ENCODE measurements at regions not wholly inside any gene's neighbourhood (a gene's known extent, or its start where the extent isn't known, plus 50 kb on each side); places are given as distances from the start of the nearest gene placed in this dataset.

GRCh38 chr6:81925201-81925600, 172.7 kb upstream of the TENT5A start:
- no peaks in the 10 kb centered on the region for H3K36me3 ChIP-seq (ENCODE audit: control insufficient read depth, insufficient read depth, low read length)
- no peaks in the 10 kb centered on the region for H3K27me3 ChIP-seq (ENCODE audit: control insufficient read depth, insufficient read depth, low read length)
- no peaks in the 10 kb centered on the region for H3K4me1 ChIP-seq (ENCODE audit: control insufficient read depth, insufficient read depth, low read length)
- no peak overlapping the region for H3K27ac ChIP-seq (ENCODE audit: low read length)
- 100% methylated on average over 1 of the region's 1 CpG for WGBS (ENCODE audit: insufficient coverage, low lambda C conversion rate)
- no peaks in the 10 kb centered on the region for H3K9me3 ChIP-seq (ENCODE audit: control insufficient read depth, low read depth, low read length)
- H3K4me3 ChIP-seq (ENCODE audit: low read length): no peak overlapping the region
- no peak for DNase-seq

GRCh38 chr6:81909981-81910900, 157.8 kb upstream of the TENT5A start:
- H3K27me3 ChIP-seq (ENCODE audit: control insufficient read depth, insufficient read depth, low read length): no peaks in the 10 kb centered on the region
- DNase-seq: no peak
- H3K36me3 ChIP-seq (ENCODE audit: control insufficient read depth, insufficient read depth, low read length): no peaks in the 10 kb centered on the region
- H3K4me1 ChIP-seq (ENCODE audit: control insufficient read depth, insufficient read depth, low read length): no peaks in the 10 kb centered on the region
- no CpG with 5 or more reads among the region's 5 CpGs for WGBS (ENCODE audit: insufficient coverage, low lambda C conversion rate)
- H3K9me3 ChIP-seq (ENCODE audit: control insufficient read depth, low read depth, low read length): no peaks in the 10 kb centered on the region
- no peak overlapping the region for H3K4me3 ChIP-seq (ENCODE audit: low read length)
- H3K27ac ChIP-seq (ENCODE audit: low read length): no peak overlapping the region

- Histone ChIP-seq H3K27ac (ENCODE audit: low read length) (no peak overlapping the region), H3K4me3 (ENCODE audit: low read length) (no peak overlapping the region), H3K27me3 (ENCODE audit: control insufficient read depth, insufficient read depth, low read length) (no peaks in the 10 kb centered on the region), H3K9me3 (ENCODE audit: control insufficient read depth, low read depth, low read length) (no peaks in the 10 kb centered on the region), H3K36me3 (ENCODE audit: control insufficient read depth, insufficient read depth, low read length) (no peaks in the 10 kb centered on the region), H3K4me1 (ENCODE audit: control insufficient read depth, insufficient read depth, low read length) (no peaks in the 10 kb centered on the region)
- DNase-seq: peak in 1 of 2 donors; percentile 25
- WGBS (ENCODE audit: insufficient coverage, low lambda C conversion rate): 83% methylated on average over 1 of the region's 2 CpGs
These were observed 156.7 kb upstream of the TENT5A start for GRCh38 chr6:81909162-81909561.

GRCh38 chr6:81906709-81907204, 154.3 kb upstream of the TENT5A start:
- H3K4me3 ChIP-seq (ENCODE audit: low read length): no peak overlapping the region
- no peaks in the 10 kb centered on the region for H3K4me1 ChIP-seq (ENCODE audit: control insufficient read depth, insufficient read depth, low read length)
- H3K27ac ChIP-seq (ENCODE audit: low read length): no peak overlapping the region
- WGBS (ENCODE audit: insufficient coverage, low lambda C conversion rate): no CpG with 5 or more reads among the region's 2 CpGs
- no peaks in the 10 kb centered on the region for H3K27me3 ChIP-seq (ENCODE audit: control insufficient read depth, insufficient read depth, low read length)
- no peaks in the 10 kb centered on the region for H3K36me3 ChIP-seq (ENCODE audit: control insufficient read depth, insufficient read depth, low read length)
- H3K9me3 ChIP-seq (ENCODE audit: control insufficient read depth, low read depth, low read length): no peaks in the 10 kb centered on the region
- DNase-seq: no peak

GRCh38 chr6:81906041-81906440, 153.6 kb upstream of the TENT5A start:
- DNase-seq: no peak
- H3K9me3 ChIP-seq (ENCODE audit: control insufficient read depth, low read depth, low read length): no peaks in the 10 kb centered on the region
- WGBS (ENCODE audit: insufficient coverage, low lambda C conversion rate): 100% methylated on average over 2 of the region's 3 CpGs
- H3K4me3 ChIP-seq (ENCODE audit: low read length): no peak overlapping the region
- no peaks in the 10 kb centered on the region for H3K36me3 ChIP-seq (ENCODE audit: control insufficient read depth, insufficient read depth, low read length)
- H3K27ac ChIP-seq (ENCODE audit: low read length): no peak overlapping the region
- no peaks in the 10 kb centered on the region for H3K4me1 ChIP-seq (ENCODE audit: control insufficient read depth, insufficient read depth, low read length)
- H3K27me3 ChIP-seq (ENCODE audit: control insufficient read depth, insufficient read depth, low read length): no peaks in the 10 kb centered on the region

- Histone ChIP-seq H3K4me3 (ENCODE audit: low read length) (no peak overlapping the region), H3K4me1 (ENCODE audit: control insufficient read depth, insufficient read depth, low read length) (no peaks in the 10 kb centered on the region), H3K9me3 (ENCODE audit: control insufficient read depth, low read depth, low read length) (no peaks in the 10 kb centered on the region), H3K36me3 (ENCODE audit: control insufficient read depth, insufficient read depth, low read length) (no peaks in the 10 kb centered on the region), H3K27me3 (ENCODE audit: control insufficient read depth, insufficient read depth, low read length) (no peaks in the 10 kb centered on the region), H3K27ac (ENCODE audit: low read length) (no peak overlapping the region)
- DNase-seq: no peak
- WGBS (ENCODE audit: insufficient coverage, low lambda C conversion rate): no CpG with 5 or more reads among the region's 1 CpG
These were observed 149.1 kb upstream of the TENT5A start for GRCh38 chr6:81901551-81901966.

- no CpG with 5 or more reads among the region's 1 CpG for WGBS (ENCODE audit: insufficient coverage, low lambda C conversion rate)
These were observed 148.1 kb upstream of the TENT5A start for GRCh38 chr6:81900616-81901015.

GRCh38 chr6:81897793-81898192, 145.3 kb upstream of the TENT5A start:
- WGBS (ENCODE audit: insufficient coverage, low lambda C conversion rate): no CpG with 5 or more reads among the region's 4 CpGs
- Histone ChIP-seq H3K27ac (ENCODE audit: low read length) (no peak overlapping the region), H3K9me3 (ENCODE audit: control insufficient read depth, low read depth, low read length) (no peaks in the 10 kb centered on the region), H3K4me3 (ENCODE audit: low read length) (no peak overlapping the region), H3K36me3 (ENCODE audit: control insufficient read depth, insufficient read depth, low read length) (no peaks in the 10 kb centered on the region), H3K4me1 (ENCODE audit: control insufficient read depth, insufficient read depth, low read length) (no peaks in the 10 kb centered on the region), H3K27me3 (ENCODE audit: control insufficient read depth, insufficient read depth, low read length) (no peaks in the 10 kb centered on the region)
- DNase-seq: peak in 1 of 2 donors; percentile 10

More at GRCh38 chr6:81900616-81901015, 148.1 kb upstream of the TENT5A start:
- no peak overlapping the region for H3K4me3 ChIP-seq (ENCODE audit: low read length)
- no peaks in the 10 kb centered on the region for H3K4me1 ChIP-seq (ENCODE audit: control insufficient read depth, insufficient read depth, low read length)
- no peak for DNase-seq
- H3K27me3 ChIP-seq (ENCODE audit: control insufficient read depth, insufficient read depth, low read length): no peaks in the 10 kb centered on the region
- H3K9me3 ChIP-seq (ENCODE audit: control insufficient read depth, low read depth, low read length): no peaks in the 10 kb centered on the region
- no peaks in the 10 kb centered on the region for H3K36me3 ChIP-seq (ENCODE audit: control insufficient read depth, insufficient read depth, low read length)
- H3K27ac ChIP-seq (ENCODE audit: low read length): no peak overlapping the region

- no peak for DNase-seq
- WGBS (ENCODE audit: insufficient coverage, low lambda C conversion rate): 90% methylated on average over 2 of the region's 7 CpGs
- H3K4me1 ChIP-seq (ENCODE audit: control insufficient read depth, insufficient read depth, low read length): no peaks in the 10 kb centered on the region
- no peaks in the 10 kb centered on the region for H3K9me3 ChIP-seq (ENCODE audit: control insufficient read depth, low read depth, low read length)
- H3K27me3 ChIP-seq (ENCODE audit: control insufficient read depth, insufficient read depth, low read length): no peaks in the 10 kb centered on the region
- no peaks in the 10 kb centered on the region for H3K36me3 ChIP-seq (ENCODE audit: control insufficient read depth, insufficient read depth, low read length)
- H3K4me3 ChIP-seq (ENCODE audit: low read length): no peak overlapping the region
- H3K27ac ChIP-seq (ENCODE audit: low read length): no peak overlapping the region
These were observed 144.3 kb upstream of the TENT5A start for GRCh38 chr6:81896525-81897503.

- WGBS (ENCODE audit: insufficient coverage, low lambda C conversion rate): 52% methylated on average over 2 of the region's 5 CpGs
- no peak overlapping the region for H3K27ac ChIP-seq (ENCODE audit: low read length)
- H3K27me3 ChIP-seq (ENCODE audit: control insufficient read depth, insufficient read depth, low read length): no peaks in the 10 kb centered on the region
- DNase-seq: no peak
- no peaks in the 10 kb centered on the region for H3K4me1 ChIP-seq (ENCODE audit: control insufficient read depth, insufficient read depth, low read length)
- H3K4me3 ChIP-seq (ENCODE audit: low read length): no peak overlapping the region
- H3K9me3 ChIP-seq (ENCODE audit: control insufficient read depth, low read depth, low read length): no peaks in the 10 kb centered on the region
- no peaks in the 10 kb centered on the region for H3K36me3 ChIP-seq (ENCODE audit: control insufficient read depth, insufficient read depth, low read length)
These were observed 143.2 kb upstream of the TENT5A start for GRCh38 chr6:81895511-81896185.
